Fibroblast of lung (primary cell): ENCODE measurements at regions not wholly inside any gene's neighbourhood (a gene's known extent, or its start where the extent isn't known, plus 50 kb on each side); places are given as distances from the start of the nearest gene placed in this dataset.
A peak's percentile ranks its signal among the peaks of the same experiment; 100 is the strongest.

Source experiments
- DNase-seq, 2 donors: peaks; one replicate each; pipeline versions ENCODE4 v3.0.0 to v3.0.0-alpha.2; 2010; ENCODE audit warnings: low read depth in 2 of 2
- H2AFZ ChIP-seq: 2 replicates; pipeline ENCODE4 v1.5.1; 2012; ENCODE audit warnings: low read length, control low read depth, inconsistent platforms
- H3K27ac ChIP-seq: 2 replicates; pipeline ENCODE4 v1.5.1; 2011; ENCODE audit warnings: low read length, control low read depth; ENCODE audit not compliant: insufficient read depth
- H3K27me3 ChIP-seq: 2 replicates; pipeline ENCODE4 v1.5.1; 2011; ENCODE audit warnings: mild to moderate bottlenecking, low read length; ENCODE audit not compliant: control insufficient read depth, insufficient read depth
- H3K36me3 ChIP-seq: 2 replicates; pipeline ENCODE4 v1.5.1; 2011; ENCODE audit warnings: low read length; ENCODE audit not compliant: control insufficient read depth, insufficient read depth
- H3K4me1 ChIP-seq: 2 replicates; pipeline ENCODE4 v1.5.1; 2011; ENCODE audit warnings: low read length; ENCODE audit not compliant: control insufficient read depth, insufficient read depth; ENCODE audit errors: extremely low read depth
- H3K4me2 ChIP-seq: 2 replicates; pipeline ENCODE4 v1.5.1; 2011; ENCODE audit warnings: low read length, control low read depth; ENCODE audit not compliant: insufficient read depth; ENCODE audit errors: extremely low read depth
- H3K4me3 ChIP-seq, 4 experiments: fragments of 200-600 bp in 1 of 4; sonication (generic) in 1 of 4; replicated peaks in 1 of 4; 2 replicates each; pipeline ENCODE4 v1.5.1; 2011 to 2016; ENCODE audit warnings: low read length in 4 of 4, low read depth in 3 of 4, mild to moderate bottlenecking in 3 of 4, control low read depth in 2 of 4, inconsistent platforms in 1 of 4, mixed read lengths in 1 of 4; ENCODE audit not compliant: insufficient read depth in 1 of 4; ENCODE audit errors: control extremely low read depth in 1 of 4
- H3K79me2 ChIP-seq: 2 replicates; pipeline ENCODE4 v1.5.1; 2012; ENCODE audit warnings: mild to moderate bottlenecking, low read length, inconsistent platforms; ENCODE audit not compliant: control insufficient read depth, insufficient read depth
- H3K9ac ChIP-seq: 2 replicates; pipeline ENCODE4 v1.5.1; 2011; ENCODE audit warnings: mild to moderate bottlenecking, low read length, control low read depth; ENCODE audit not compliant: insufficient read depth
- H3K9me3 ChIP-seq: 2 replicates; pipeline ENCODE4 v1.5.1; 2012; ENCODE audit warnings: low read depth, low read length; ENCODE audit not compliant: control insufficient read depth, insufficient read depth
- H4K20me1 ChIP-seq: 2 replicates; pipeline ENCODE4 v1.5.1; 2011; ENCODE audit warnings: low read length; ENCODE audit not compliant: control insufficient read depth, insufficient read depth; ENCODE audit errors: extremely low read depth
- EZH2 ChIP-seq: IDR thresholded peaks from 2 replicates; pipeline ENCODE4 v1.5.1; 2012; ENCODE audit warnings: low read length, control low read depth, mild to moderate bottlenecking; ENCODE audit errors: missing control alignments
- TF ChIP-seq, protein P1 (sequence below), 2 donors: IDR thresholded peaks in 1 of 2; conservative IDR thresholded peaks in 1 of 2; 1 replicate in 1 of 2; 2 replicates in 1 of 2; pipeline ENCODE4 v1.5.1; 2011 to 2012; ENCODE audit warnings: low read length in 2 of 2, control low read depth in 1 of 2, inconsistent platforms in 1 of 2, low read depth in 1 of 2, mild to moderate bottlenecking in 1 of 2

DNA sequence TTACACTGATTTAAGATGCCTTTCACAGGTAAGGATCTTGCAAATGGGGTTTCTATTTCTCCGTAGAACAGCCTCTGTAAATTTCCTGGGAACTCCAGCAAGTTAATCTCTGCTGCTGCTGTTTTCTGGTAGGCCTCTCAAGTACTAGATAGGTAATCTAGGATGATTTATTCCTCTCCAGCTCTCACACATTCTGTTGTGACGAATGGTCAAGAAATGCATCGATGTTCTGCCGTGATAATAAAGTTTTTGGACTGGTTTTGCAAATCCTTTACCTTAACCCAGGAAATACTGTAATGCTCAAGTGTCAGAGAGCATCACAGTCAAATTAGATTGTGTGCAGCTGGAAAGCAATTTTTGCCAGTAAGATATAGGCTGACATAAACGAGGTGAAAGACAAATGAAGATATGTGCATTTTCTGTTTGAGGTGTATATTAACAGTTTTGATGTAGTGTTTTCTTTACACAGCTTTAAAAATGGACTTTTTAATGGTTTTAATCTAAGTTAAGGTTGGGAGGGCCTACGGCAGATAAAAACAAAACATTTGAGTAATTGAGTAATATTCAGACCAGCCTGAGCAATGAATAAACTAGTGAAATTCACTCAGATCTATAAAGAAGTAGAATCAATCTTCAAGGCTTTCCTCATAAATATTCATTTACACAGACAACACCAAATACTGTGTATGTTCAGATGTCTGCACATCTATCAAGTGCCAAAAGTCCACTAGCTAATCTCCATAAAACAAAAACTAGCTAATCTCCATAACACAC lies 300.6 kb upstream of the EDIL3 start:
- Histone ChIP-seq H3K4me3 (no peak overlapping the region), H3K9me3 (no peaks in the 10 kb centered on the region), H2AFZ (no peak overlapping the region), H3K27ac (no peak overlapping the region), H3K27me3 (no peaks in the 10 kb centered on the region), H4K20me1 (no peaks in the 10 kb centered on the region), H3K4me1 (no peaks in the 10 kb centered on the region), H3K4me2 (no peak overlapping the region), H3K9ac (no peak overlapping the region), H3K36me3 (no peaks in the 10 kb centered on the region), H3K79me2 (no peaks in the 10 kb centered on the region)
- DNase-seq: peak in 1 of 2 donors; percentile 58
- TF ChIP-seq EZH2: no peak
- TF ChIP-seq, protein P1, sequence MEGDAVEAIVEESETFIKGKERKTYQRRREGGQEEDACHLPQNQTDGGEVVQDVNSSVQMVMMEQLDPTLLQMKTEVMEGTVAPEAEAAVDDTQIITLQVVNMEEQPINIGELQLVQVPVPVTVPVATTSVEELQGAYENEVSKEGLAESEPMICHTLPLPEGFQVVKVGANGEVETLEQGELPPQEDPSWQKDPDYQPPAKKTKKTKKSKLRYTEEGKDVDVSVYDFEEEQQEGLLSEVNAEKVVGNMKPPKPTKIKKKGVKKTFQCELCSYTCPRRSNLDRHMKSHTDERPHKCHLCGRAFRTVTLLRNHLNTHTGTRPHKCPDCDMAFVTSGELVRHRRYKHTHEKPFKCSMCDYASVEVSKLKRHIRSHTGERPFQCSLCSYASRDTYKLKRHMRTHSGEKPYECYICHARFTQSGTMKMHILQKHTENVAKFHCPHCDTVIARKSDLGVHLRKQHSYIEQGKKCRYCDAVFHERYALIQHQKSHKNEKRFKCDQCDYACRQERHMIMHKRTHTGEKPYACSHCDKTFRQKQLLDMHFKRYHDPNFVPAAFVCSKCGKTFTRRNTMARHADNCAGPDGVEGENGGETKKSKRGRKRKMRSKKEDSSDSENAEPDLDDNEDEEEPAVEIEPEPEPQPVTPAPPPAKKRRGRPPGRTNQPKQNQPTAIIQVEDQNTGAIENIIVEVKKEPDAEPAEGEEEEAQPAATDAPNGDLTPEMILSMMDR (conservative IDR thresholded peaks at IDR 0.05 in 1 of 2, IDR thresholded peaks at IDR 0.05 in 1 of 2; ENCODE audit: low read depth in 1 of 2, low read length in 2 of 2): no peak

DNA sequence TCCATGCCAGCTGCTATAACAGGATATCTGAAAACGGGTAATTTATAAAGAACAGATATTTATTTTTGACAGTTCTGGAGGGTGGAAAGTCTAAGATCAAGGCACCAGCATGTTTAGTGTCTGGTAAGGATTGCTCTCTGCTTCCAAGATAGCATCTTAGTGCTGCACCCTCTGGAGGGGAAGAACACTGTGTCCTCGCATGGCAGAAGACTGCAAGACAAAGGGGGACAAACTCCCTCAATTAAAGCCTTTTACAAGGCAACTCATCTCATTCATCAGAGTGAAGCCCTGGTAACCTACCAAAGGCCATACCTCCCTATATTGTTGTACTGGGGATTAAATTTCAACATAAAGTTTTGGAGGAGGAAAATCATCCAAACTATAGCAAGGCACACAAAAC lies 298.9 kb upstream of the EDIL3 start:
- Histone ChIP-seq H3K4me1 (no peaks in the 10 kb centered on the region), H3K79me2 (no peaks in the 10 kb centered on the region), H2AFZ (no peak overlapping the region), H3K27me3 (no peaks in the 10 kb centered on the region), H3K27ac (no peak overlapping the region), H4K20me1 (no peaks in the 10 kb centered on the region), H3K9me3 (no peaks in the 10 kb centered on the region), H3K36me3 (no peaks in the 10 kb centered on the region), H3K4me3 (no peak overlapping the region), H3K9ac (no peak overlapping the region), H3K4me2 (no peak overlapping the region)
- DNase-seq: no peak
- TF ChIP-seq EZH2: no peak
- TF ChIP-seq, protein P1 (conservative IDR thresholded peaks at IDR 0.05 in 1 of 2, IDR thresholded peaks at IDR 0.05 in 1 of 2; ENCODE audit: low read depth in 1 of 2, low read length in 2 of 2): no peak

DNA sequence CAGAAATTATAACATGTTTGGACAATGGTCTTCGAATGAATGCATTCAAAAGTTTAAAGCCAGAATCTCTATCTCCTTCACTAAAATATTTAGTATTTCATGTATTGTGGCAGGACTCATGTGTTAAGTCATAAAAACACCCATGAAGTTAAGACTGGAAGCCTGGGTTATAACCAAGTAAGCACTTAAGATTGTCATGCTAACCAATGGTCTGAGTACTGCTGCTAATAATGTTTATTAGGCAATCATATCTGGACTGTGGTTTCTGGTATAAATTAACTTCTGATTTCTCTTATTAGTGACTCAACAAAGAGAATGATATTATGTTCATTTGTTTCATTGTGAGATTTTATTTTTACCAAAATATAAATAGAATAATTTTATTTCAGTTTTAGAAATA lies 297.9 kb upstream of the EDIL3 start:
- Histone ChIP-seq H2AFZ (no peak overlapping the region), H3K4me3 (no peak overlapping the region), H3K79me2 (no peaks in the 10 kb centered on the region), H3K9ac (no peak overlapping the region), H3K9me3 (no peaks in the 10 kb centered on the region), H3K4me1 (no peaks in the 10 kb centered on the region), H3K4me2 (no peak overlapping the region), H4K20me1 (no peaks in the 10 kb centered on the region), H3K27me3 (no peaks in the 10 kb centered on the region), H3K27ac (no peak overlapping the region), H3K36me3 (no peaks in the 10 kb centered on the region)
- DNase-seq: no peak
- TF ChIP-seq, protein P1 (conservative IDR thresholded peaks at IDR 0.05 in 1 of 2, IDR thresholded peaks at IDR 0.05 in 1 of 2; ENCODE audit: low read depth in 1 of 2, low read length in 2 of 2): no peak
- no peak for TF ChIP-seq EZH2
